ENCODE measurements at regions not wholly inside any gene's neighbourhood (a gene's known extent, or its start where the extent isn't known, plus 50 kb on each side); places are given as distances from the start of the nearest gene placed in this dataset.

DNA sequence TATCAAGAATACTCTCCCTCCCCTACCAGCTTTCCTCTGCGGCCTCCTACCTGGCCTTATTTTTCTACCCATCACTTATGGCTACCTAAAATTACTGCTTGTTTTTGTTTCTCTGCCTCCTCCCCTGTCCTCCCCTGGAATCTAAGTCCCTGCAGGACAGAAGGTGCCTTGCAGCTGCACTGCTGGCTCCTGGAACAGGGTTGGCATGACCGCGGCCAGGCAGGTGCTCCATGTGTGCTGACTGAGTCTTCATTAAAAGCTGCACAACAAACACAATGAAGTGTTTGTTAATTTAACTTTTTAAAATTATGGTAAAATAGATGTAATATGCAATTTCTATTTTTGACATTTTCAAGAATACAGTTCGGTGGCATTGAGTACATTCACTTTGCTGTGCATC is 171.9 kb upstream of the FHL2 start:
- TF ChIP-seq EZH2 (IDR thresholded peaks at IDR 0.05; ENCODE audit: borderline replicate concordance, insufficient read depth, low read depth, low read length, poor library complexity, severe bottlenecking) = no peak
- TF ChIP-seq, protein P1, sequence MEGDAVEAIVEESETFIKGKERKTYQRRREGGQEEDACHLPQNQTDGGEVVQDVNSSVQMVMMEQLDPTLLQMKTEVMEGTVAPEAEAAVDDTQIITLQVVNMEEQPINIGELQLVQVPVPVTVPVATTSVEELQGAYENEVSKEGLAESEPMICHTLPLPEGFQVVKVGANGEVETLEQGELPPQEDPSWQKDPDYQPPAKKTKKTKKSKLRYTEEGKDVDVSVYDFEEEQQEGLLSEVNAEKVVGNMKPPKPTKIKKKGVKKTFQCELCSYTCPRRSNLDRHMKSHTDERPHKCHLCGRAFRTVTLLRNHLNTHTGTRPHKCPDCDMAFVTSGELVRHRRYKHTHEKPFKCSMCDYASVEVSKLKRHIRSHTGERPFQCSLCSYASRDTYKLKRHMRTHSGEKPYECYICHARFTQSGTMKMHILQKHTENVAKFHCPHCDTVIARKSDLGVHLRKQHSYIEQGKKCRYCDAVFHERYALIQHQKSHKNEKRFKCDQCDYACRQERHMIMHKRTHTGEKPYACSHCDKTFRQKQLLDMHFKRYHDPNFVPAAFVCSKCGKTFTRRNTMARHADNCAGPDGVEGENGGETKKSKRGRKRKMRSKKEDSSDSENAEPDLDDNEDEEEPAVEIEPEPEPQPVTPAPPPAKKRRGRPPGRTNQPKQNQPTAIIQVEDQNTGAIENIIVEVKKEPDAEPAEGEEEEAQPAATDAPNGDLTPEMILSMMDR (IDR thresholded peaks at IDR 0.05) = no peak
